ENCODE measurements at regions not wholly inside any gene's neighbourhood (a gene's known extent, or its start where the extent isn't known, plus 50 kb on each side); places are given as distances from the start of the nearest gene placed in this dataset.

- no peak for TF ChIP-seq CTCF (IDR thresholded peaks at IDR 0.05; ENCODE audit: insufficient read depth, low read depth, low read length)
- no peak for TF ChIP-seq EZH2 (IDR thresholded peaks at IDR 0.05; ENCODE audit: insufficient read depth, low read length)
These were observed 385.8 kb downstream of the FLRT2 start for GRCh38 chr14:85915711-85916110.
